ENCODE measurements at regions not wholly inside any gene's neighbourhood (a gene's known extent, or its start where the extent isn't known, plus 50 kb on each side); places are given as distances from the start of the nearest gene placed in this dataset.
"Not testable (repeated sequence)": the region's sequence is repeated elsewhere in the genome, so short reads cannot be mapped to it uniquely, and the experiment has no call there.

DNA sequence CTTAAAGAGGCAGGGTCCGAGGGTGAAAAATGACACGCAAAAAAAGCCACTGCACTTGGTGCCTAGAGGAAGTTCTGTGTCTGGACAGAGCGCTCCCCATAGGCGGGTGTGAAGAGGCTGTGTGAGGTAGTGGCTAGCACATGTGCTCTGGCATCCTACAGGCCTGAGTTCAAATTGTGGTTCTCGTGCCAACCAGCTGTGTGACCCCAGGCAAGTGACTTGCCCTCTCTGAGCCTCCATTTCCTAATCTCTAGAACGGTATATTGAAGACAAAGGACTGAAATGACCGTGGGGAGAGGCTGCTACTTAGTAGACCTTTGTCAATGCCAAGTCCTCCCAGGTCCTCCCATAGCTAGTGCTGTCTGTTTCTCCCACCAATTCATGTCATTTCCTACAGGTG lies 79.1 kb upstream of the MYL10 start:
- no peak for DNase-seq (ENCODE audit: low read depth)

- no peak for DNase-seq (ENCODE audit: low read depth)
These were observed 83.6 kb upstream of the MYL10 start for GRCh38 chr7:101712652-101713051.

GRCh38 chr7:101714097-101714496 lies 85.0 kb upstream of the MYL10 start:
- no peak for DNase-seq (ENCODE audit: low read depth)

DNA sequence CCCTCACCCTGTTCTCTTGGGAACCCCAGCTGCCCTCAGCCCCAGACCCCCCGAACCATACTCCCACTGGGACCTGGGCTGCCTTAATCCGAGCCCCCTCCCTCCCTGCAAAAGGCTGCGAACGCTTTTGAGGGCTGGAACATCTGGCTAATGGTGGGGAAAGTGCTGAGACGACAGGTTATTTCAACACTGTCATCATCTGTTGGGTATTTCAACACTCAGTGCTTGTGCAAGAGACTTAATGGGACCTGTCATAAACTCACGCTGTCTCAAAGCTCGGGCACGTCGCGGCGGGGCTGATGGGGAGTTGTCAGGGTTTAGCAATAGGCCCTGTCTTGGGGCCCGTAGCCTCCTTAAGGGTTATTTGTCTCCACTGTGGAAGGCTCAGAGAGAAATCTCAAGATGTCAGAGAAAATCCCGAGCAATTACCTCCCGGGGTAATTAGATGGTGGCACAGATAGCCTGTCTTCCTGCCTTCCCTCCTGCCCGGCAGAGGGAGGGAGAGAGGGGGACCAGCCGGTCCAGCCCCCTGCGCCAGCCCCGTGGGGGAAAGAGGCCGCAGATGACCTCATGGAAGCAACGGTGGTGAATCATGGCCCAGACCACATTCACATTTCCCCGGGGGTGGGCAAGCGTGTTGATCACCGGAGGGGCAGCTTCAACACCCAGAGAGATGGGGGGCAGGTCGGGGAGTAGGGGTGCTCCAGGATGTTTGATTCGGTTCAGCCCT lies 88.7 kb upstream of the MYL10 start:
- peak; percentile 84 for DNase-seq (ENCODE audit: low read depth)

DNA sequence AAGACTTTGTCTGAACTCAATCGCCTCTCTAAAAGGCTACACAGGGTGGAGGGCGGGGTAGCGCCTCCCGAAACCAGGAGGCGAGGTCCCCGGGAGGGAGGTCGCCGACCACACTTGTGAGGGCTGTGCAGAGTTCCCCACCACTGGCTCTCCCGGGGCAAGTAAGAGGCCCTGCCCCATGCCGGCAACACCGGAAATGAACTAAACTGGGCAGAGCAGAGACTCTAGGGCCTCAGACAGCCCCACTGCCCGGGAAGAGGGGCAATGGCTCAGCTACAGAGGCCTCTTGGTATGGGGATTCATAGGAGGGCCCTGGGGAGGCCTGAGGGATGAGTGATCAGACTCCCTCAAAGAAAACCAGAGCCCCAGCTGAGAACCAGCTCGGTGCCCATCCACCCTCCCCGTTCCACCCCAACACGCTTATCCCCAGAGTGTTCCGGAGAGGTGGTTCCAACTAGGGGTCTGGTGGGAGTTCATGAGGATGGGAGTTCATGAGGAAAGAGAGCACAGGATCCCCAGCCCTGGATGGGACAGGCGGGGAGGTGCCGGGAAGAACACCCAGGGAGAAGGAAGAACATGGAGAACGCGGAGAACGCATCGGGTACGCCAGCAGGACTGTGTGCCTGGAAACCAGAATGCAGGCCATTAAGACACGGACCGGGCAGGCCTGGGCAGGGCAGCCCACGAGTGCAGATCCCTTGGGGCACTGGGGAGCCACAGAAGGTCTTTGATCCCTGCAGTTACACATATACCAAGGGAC lies 89.4 kb upstream of the MYL10 start:
- DNase-seq (ENCODE audit: low read depth) = peak; percentile 16

- DNase-seq (ENCODE audit: low read depth) = no peak
These were observed 90.0 kb upstream of the MYL10 start for GRCh38 chr7:101719123-101719470.

DNA sequence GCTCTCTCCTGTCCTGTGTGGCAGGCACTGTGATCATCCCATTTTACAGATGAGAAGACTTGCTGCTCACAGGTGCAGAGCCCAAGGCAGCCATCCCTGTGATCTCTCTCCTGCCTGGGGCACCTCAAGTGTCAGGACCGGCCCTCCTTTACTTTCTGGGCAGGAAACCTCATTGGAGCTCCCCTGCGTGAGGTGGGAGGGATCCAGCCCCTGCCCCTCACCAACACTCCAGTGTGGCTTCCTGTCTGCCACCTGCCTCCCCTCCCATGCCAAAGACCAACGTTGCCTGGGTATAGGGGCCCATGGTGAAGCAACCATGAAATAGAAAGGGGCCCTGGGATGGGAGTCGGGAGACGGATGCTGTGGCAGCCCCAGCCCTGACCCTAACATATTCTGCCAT lies 91.2 kb upstream of the MYL10 start:
- no peak for DNase-seq (ENCODE audit: low read depth)

GRCh38 chr7:101722247-101722646 lies 93.2 kb upstream of the MYL10 start:
- DNase-seq (ENCODE audit: low read depth) = no peak

GRCh38 chr7:101723835-101724234 lies 93.6 kb upstream of the CUX1 start:
- no peak for DNase-seq (ENCODE audit: low read depth)

- no peak for DNase-seq (ENCODE audit: low read depth)
These were observed 92.5 kb upstream of the CUX1 start for GRCh38 chr7:101724957-101725356.

- DNase-seq (ENCODE audit: low read depth) = no peak
These were observed 91.5 kb upstream of the CUX1 start for GRCh38 chr7:101725921-101726320.

GRCh38 chr7:101727184-101727583 lies 90.2 kb upstream of the CUX1 start:
- no peak for DNase-seq (ENCODE audit: low read depth)

GRCh38 chr7:101728128-101728527 lies 89.3 kb upstream of the CUX1 start:
- no peak for DNase-seq (ENCODE audit: low read depth)

DNA sequence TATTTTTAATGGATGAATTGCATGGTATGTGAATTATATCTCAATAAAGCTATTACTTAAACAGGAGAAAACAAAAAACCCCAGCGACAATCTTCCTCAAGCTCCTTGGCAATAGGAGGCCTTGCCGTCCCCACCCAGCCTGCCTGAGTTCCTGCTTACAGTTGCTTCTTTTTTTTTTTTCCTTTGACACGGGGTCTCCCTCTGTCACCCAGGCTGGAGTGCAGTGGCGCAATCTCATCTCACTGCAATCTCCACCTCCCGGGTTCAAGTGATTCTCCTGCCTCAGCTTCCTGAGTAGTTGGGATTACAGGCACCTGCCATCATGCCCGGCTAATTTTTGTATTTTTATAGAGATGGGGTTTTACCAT lies 88.6 kb upstream of the CUX1 start:
- DNase-seq (ENCODE audit: low read depth) = not testable (repeated sequence)

DNA sequence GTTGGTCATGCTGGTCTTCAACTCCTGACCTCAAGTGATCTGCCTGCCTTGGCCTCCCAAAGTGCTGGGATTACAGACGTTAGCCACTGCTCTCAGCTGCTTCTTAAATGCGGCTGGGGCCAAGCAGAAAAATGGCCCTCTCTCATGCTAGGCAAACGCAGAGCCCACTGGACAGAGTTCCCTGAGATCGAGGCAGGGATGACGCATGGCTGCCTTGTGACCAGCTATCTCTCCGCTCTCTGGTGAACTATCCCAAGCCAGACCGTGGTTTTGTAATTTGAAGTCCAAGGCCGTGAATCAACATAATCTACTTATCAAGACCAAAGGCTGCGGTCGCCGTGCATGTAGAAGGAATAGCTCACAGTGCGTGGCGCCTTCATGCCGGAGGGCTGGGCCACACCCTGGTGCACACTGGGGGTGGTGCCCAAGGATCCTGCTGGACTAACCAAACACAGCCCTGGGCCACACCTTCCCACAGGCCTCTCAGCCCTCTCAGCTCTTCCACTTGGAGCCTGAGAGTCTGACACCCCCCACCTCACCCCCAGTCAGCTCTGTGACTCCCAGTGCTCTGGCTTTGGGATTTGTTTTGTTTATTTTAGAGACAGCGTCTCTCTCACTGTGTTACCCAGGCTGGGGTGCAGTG lies 88.1 kb upstream of the CUX1 start:
- peak; percentile 65 for DNase-seq (ENCODE audit: low read depth)

GRCh38 chr7:101731502-101732084 lies 85.8 kb upstream of the CUX1 start:
- DNase-seq (ENCODE audit: low read depth) = no peak

- DNase-seq (ENCODE audit: low read depth) = peak; percentile 32
These were observed 83.5 kb upstream of the CUX1 start for GRCh38 chr7:101733713-101734475.

DNA sequence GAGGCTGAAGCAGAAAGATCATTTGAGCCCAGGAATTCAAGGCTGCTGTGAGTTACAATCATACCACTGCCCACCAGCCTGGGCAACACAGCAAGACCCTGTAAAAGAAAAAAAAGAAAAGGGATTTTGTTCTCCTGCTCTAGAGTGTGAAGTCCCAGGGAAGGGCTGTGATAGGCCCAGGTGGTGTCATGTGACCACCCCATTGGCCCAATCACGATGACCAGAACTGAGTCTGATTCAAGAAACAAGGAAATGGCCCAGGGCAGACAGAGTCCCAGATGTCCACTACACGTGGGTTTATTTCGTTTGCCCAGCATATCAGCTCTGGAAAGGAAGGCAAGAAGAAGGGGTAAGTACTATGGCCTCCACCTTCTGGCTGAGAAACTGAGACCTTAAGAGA lies 81.3 kb upstream of the CUX1 start:
- DNase-seq (ENCODE audit: low read depth) = no peak

DNA sequence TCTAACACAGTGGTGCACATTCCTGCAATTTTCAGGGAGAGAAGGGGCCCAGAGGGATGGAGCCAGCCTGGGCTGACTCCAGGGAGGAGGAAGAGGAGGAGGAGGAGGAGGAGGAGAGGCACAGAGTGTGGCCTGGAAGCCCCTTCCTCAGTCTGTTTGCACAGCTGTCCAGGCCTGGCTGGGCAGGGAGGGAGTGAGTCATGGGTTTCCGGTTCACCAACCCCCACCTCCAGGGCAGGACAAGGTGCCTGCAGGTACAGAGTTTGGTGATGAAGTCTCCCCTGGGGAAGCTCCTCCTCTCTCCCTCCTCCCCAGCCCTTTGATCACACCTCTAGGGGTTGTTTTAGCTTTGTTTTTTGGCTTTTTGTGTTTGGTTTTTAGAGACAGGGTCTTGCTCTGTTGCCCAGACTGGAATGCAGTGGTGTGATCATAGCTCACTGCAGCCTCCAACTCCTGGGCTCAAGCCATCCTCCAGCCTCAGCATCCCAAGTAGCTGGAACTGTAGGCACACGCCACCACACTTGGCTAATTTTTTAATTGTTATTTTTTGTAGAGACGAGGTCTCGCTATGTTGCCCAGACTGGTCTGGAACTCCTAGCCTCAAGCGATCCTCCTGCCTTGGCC lies 77.5 kb upstream of the CUX1 start:
- no peak for DNase-seq (ENCODE audit: low read depth)

- no peak for DNase-seq (ENCODE audit: low read depth)
These were observed 76.3 kb upstream of the CUX1 start for GRCh38 chr7:101740981-101741725.

Measured in stromal cell of bone marrow (primary cell).